Gastroesophageal sphincter (tissue), 3 donors: ENCODE measurements at regions not wholly inside any gene's neighbourhood (a gene's known extent, or its start where the extent isn't known, plus 50 kb on each side); places are given as distances from the start of the nearest gene placed in this dataset.
"Not testable (repeated sequence)": the region's sequence is repeated elsewhere in the genome, so short reads cannot be mapped to it uniquely, and the experiment has no call there.

ENCODE experiments used
- EP300 ChIP-seq: sonication (generic); formaldehyde crosslinking; IDR thresholded peaks from one replicate; pipeline ENCODE4 v1.6.1; 2017; ENCODE audit warnings: antibody characterized with exemption, mild to moderate bottlenecking
- POLR2A ChIP-seq, 2 donors: fragments of 450-650 bp; IDR thresholded peaks; one replicate each; pipeline ENCODE4 v1.6.1; 2017; ENCODE audit warnings: antibody characterized with exemption in 2 of 2, mild to moderate bottlenecking in 2 of 2, moderate library complexity in 1 of 2
- TF ChIP-seq, protein P1 (sequence below), 4 experiments: fragments of 200-600 bp in 2 of 4; fragments of 450-650 bp in 2 of 4; sonication (generic) in 1 of 4; IDR thresholded peaks; one replicate each; pipeline ENCODE4 v1.5.1; 2017 to 2019; ENCODE audit warnings: antibody characterized with exemption in 4 of 4, mild to moderate bottlenecking in 2 of 4, moderate library complexity in 2 of 4

- TF ChIP-seq, protein P1, sequence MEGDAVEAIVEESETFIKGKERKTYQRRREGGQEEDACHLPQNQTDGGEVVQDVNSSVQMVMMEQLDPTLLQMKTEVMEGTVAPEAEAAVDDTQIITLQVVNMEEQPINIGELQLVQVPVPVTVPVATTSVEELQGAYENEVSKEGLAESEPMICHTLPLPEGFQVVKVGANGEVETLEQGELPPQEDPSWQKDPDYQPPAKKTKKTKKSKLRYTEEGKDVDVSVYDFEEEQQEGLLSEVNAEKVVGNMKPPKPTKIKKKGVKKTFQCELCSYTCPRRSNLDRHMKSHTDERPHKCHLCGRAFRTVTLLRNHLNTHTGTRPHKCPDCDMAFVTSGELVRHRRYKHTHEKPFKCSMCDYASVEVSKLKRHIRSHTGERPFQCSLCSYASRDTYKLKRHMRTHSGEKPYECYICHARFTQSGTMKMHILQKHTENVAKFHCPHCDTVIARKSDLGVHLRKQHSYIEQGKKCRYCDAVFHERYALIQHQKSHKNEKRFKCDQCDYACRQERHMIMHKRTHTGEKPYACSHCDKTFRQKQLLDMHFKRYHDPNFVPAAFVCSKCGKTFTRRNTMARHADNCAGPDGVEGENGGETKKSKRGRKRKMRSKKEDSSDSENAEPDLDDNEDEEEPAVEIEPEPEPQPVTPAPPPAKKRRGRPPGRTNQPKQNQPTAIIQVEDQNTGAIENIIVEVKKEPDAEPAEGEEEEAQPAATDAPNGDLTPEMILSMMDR (IDR thresholded peaks at IDR 0.05), result not testable (repeated sequence)
- not testable (repeated sequence) for TF ChIP-seq EP300; POLR2A (IDR thresholded peaks at IDR 0.05)
Measured at GRCh38 chrY:26254262-26254661, 632.3 kb downstream of the CDY1 start.
